Stimulated activated CD4-positive, alpha-beta T cell treated with anti-CD3 and anti-CD28 coated beads, Interleukin-4, amount 100 ng/mL, for 24 hours (primary cell): ENCODE measurements at regions not wholly inside any gene's neighbourhood (a gene's known extent, or its start where the extent isn't known, plus 50 kb on each side); places are given as distances from the start of the nearest gene placed in this dataset.
A peak's percentile ranks its signal among the peaks of the same experiment; 100 is the strongest.
"Not testable (repeated sequence)": the region's sequence is repeated elsewhere in the genome, so short reads cannot be mapped to it uniquely, and the experiment has no call there.

Experiments used
- DNase-seq: peaks from one replicate; pipeline ENCODE4 v3.0.0-alpha.2; 2020

GRCh38 chr3:48101301-48101650 lies 85.1 kb upstream of the MAP4 start:
- DNase-seq = not testable (repeated sequence)

GRCh38 chr3:48092270-48092669 lies 76.1 kb upstream of the MAP4 start:
- DNase-seq = no peak

DNA sequence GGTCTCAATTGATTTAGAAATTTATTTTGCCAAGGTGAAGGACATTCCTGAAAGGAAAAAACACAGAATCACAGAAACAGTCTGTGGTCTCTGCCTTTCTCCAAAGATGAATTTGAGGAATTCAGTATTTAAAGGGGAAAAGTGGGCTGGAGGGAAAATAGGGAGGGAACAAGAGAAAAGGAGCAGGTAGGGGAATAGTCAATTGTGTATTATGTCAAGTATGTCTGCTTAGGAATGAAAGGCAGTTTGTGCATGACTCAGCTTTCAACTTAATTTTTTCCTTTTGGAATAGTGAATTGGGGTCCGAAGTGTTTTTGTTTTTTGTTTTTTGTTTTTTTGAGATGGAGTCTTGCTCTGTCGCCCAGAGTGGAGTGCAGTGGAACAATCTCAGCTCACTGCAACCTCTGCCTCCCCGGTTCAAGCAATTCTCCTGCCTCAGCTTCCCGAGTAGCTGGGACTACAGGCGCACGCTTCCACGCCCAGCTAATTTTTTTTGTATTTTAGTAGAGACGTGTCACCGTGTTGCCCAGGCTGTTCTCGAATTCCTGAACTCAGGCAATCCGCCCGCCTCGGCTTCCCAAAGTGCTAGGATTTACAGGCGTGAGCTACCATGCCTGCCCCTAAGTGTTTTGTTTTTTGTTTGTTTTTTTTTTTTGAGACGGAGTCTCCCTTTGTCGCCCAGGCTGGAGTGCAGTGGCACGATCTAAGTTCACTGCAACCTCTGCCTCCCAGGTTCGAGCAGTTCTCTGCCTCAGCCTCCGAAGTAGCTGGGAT lies 74.1 kb upstream of the MAP4 start:
- no peak for DNase-seq

- DNase-seq = peak; percentile 94
Measured at GRCh38 chr3:48088749-48089466, 72.7 kb upstream of the MAP4 start.

DNA sequence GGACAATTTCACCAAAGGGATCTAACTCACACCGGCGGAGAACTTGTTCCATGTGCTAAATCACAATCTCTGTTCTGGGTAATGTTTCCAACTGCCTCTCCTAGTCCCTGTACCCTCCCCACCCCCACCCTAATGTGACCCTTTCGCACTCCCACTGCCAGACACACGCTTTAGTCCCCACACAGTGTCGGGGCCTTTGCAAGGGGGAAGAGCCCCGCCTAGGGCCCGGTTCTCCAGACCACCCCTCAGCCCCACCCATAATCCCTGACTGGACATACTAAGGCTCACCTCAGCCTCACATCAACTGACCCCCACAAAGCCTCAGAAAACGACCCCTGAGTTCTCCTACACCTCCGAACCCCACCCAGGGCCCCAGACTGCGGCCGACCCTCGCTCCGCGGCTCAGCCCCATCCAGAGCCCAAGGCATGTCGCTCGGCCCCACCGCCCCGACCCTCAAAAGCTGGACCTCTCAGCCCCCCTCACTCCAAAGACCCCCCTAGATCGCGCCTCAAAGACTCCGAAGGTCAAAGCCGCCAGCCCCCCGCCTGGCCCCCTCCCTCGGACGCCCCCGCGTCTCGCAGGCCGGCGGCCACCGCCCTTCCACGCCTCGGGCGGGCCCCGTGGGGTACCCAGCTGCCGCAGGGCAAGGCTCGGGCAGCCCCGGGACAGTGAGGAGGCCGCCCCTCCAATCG lies 72.0 kb upstream of the MAP4 start:
- DNase-seq = no peak

GRCh38 chr3:48086705-48087104 lies 70.5 kb upstream of the MAP4 start:
- no peak for DNase-seq

DNA sequence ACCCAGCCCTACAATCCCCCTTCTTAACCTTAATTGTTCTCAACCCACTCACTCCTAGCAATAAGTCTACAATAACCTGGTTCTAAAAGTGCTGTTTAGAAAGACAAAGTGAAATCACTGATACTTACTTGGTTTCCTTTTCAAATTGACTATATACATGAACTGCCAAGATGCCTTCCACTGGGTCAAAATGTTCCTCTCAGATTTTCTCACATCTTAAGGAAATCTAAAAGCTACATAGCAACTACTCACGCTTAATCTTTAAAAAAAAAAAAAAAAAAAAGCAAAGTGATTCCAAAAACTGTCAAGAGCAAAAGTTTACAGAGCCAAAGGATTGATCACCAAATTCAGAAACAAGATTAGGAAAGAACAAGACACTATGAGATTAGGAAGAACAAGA lies 68.7 kb upstream of the MAP4 start:
- DNase-seq = no peak

GRCh38 chr3:48084170-48084569 lies 68.0 kb upstream of the MAP4 start:
- no peak for DNase-seq

DNA sequence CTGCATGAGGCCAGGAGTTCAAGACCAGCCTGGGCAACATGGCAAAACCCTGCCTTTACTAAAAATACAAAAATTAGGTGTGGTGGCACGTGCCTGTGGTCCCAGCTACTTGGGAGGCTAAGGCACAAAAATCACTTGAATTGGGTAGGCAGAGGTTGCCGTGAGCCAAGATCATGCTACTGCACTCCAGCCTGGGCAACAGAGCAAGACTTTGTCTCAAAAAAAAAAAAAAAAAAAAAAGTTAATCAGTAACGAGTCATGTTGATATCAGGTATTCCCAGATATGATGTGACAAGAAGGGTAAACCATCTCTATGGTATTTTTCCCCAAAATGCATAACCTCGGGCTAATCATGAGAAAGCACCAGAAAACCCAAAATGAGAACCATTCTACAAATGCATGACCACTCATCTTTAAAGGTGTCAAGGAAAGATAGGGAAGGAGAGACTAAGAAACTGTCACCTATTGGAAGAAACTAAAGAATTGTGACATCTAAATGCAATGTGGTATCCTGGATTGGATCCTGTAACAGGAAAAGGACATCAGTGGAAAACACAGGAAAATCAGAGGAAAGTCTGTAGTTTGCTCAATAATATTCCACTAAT lies 66.5 kb upstream of the MAP4 start:
- no peak for DNase-seq

DNA sequence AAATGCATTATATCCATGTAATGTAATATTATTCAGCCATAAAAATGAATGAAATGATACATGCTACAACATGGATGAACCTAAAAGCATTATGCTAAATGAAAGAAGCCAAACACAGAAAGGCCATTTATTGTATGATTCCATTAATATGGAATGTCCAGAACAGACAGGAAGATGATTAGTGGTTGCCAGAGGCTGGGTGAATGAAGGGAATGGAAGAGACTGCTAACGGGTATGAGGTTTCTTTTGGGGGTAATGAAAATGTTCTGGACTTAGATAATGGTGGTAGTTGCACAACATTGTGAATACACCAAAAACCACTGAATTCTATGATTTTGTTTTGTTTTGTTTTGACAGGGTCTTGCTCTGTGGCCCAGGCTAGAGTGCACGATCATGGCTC lies 61.6 kb upstream of the MAP4 start:
- DNase-seq = no peak

DNA sequence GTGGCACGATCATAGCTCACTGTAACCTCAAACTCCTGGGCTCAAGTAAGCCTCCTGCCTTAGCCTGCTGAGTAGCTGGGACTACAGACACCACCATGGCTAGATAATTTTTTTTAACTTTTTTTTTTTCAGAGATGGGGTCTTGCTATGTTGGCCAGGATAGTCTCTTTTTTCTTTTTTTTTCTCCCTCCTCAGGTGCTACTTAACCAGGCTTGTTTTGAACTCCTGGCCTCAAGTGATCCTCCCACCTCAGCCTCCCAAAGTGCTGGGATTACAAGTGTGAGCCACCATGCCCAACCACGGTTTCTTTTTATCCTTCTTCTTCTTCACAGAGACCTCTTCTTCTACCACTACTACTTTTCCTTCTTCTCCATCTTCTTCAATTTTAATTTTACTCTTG lies 53.8 kb upstream of the MAP4 start:
- no peak for DNase-seq

DNA sequence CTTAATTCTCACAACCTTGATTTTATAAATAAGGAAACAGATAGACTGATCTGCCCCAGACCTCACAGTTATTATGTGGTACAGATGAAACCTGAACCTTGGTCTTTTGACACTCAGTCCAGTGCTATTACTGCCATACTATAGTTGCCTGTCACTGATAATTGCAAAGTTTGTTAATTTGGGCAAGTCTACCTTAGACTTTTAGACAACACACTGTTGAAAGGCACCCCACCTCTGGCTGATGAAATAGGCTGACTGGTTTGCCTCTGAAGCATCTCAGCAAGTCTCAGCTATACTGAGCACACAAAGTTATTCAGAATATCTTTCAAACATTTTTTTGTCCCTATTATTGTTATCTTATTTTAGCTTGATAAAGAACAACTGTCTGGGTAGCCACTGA lies 53.1 kb upstream of the MAP4 start:
- no peak for DNase-seq

DNA sequence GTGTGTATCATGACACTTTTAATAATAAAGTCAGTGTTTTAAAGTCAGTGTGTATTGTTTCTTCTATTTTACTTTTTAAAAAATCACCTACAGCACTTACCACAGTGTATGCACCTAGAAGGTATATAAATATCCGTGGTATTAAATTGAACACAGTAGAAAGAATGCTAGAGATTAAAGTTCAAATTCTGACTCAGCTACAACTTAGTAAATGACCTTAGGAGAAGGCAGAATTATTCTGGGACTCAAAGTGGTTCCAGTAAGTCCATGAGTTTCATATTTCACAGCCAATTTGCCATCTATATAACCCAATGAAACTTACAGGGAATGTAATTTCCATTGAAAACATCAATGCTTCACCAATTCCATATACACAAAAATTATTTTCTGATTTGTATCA lies 52.7 kb upstream of the MAP4 start:
- no peak for DNase-seq

GRCh38 chr3:48068320-48068719 lies 52.1 kb upstream of the MAP4 start:
- DNase-seq = not testable (repeated sequence)

GRCh38 chr3:48067271-48067670 lies 51.1 kb upstream of the MAP4 start:
- no peak for DNase-seq
